DND-41 (cell line): ENCODE measurements at regions not wholly inside any gene's neighbourhood (a gene's known extent, or its start where the extent isn't known, plus 50 kb on each side); places are given as distances from the start of the nearest gene placed in this dataset.

ENCODE experiments used
- ATAC-seq: fragments of 200-7000 bp; cut with Tn5 transposase; 3 replicates; pipeline ENCODE4 v1.9.1; 2021; ENCODE audit warnings: low read depth; ENCODE audit not compliant: insufficient read depth
- DNase-seq: peaks from one replicate; pipeline ENCODE4 v3.0.0-alpha.2; 2020
- H2AFZ ChIP-seq: 2 replicates; pipeline ENCODE4 v1.6.0; 2012; ENCODE audit warnings: low read depth, low read length
- H3K27ac ChIP-seq: 2 replicates; pipeline ENCODE4 v1.5.1; 2012; ENCODE audit warnings: low read length, inconsistent platforms
- H3K27me3 ChIP-seq: fragments of 200-600 bp; sonication (generic); 2 replicates; pipeline ENCODE4 v1.6.0; 2012; ENCODE audit warnings: low read length, mild to moderate bottlenecking, inconsistent platforms; ENCODE audit not compliant: insufficient read depth, poor library complexity
- H3K36me3 ChIP-seq: 2 replicates; pipeline ENCODE4 v1.5.1; 2012; ENCODE audit warnings: low read length, inconsistent platforms; ENCODE audit not compliant: insufficient read depth
- H3K4me1 ChIP-seq: 2 replicates; pipeline ENCODE4 v1.5.1; 2012; ENCODE audit warnings: mild to moderate bottlenecking, low read length; ENCODE audit not compliant: insufficient read depth
- H3K4me2 ChIP-seq: 2 replicates; pipeline ENCODE4 v1.6.0; 2012; ENCODE audit warnings: mild to moderate bottlenecking, moderate library complexity, low read length, inconsistent platforms; ENCODE audit not compliant: insufficient read depth
- H3K4me3 ChIP-seq, 2 experiments: fragments of 200-600 bp in 1 of 2; shearing (Covaris generic) in 1 of 2; 2 replicates each; pipeline ENCODE4 v1.5.1; 2012 to 2016; ENCODE audit warnings: inconsistent platforms in 2 of 2, low read length in 2 of 2, mild to moderate bottlenecking in 2 of 2, low read depth in 1 of 2, moderate library complexity in 1 of 2
- H3K79me2 ChIP-seq: 2 replicates; pipeline ENCODE4 v1.6.0; 2012; ENCODE audit warnings: low read length, inconsistent platforms; ENCODE audit not compliant: insufficient read depth
- H3K9ac ChIP-seq: 2 replicates; pipeline ENCODE4 v1.6.0; 2012; ENCODE audit warnings: low read depth, mild to moderate bottlenecking, inconsistent platforms, low read length, moderate library complexity
- H3K9me3 ChIP-seq: 2 replicates; pipeline ENCODE4 v1.5.1; 2012; ENCODE audit warnings: low read length, moderate library complexity, mild to moderate bottlenecking, inconsistent platforms; ENCODE audit not compliant: insufficient read depth, severe bottlenecking
- H4K20me1 ChIP-seq: 2 replicates; pipeline ENCODE4 v1.6.0; 2012; ENCODE audit warnings: low read length; ENCODE audit not compliant: insufficient read depth
- CTCF ChIP-seq: IDR thresholded peaks from 2 replicates; pipeline ENCODE4 v1.5.1; 2012; ENCODE audit warnings: borderline replicate concordance, low read length, moderate library complexity, mild to moderate bottlenecking; ENCODE audit not compliant: poor library complexity, severe bottlenecking; ENCODE audit errors: extremely low read depth
- EZH2 ChIP-seq: IDR thresholded peaks from 3 replicates; pipeline ENCODE4 v1.6.1; 2012; ENCODE audit warnings: borderline replicate concordance, low read depth, mild to moderate bottlenecking, moderate library complexity, low read length, inconsistent platforms; ENCODE audit not compliant: severe bottlenecking

GRCh38 chr13:109897988-109898624 is 111.7 kb upstream of the IRS2 start:
- H2AFZ ChIP-seq = no peak overlapping the region
- H3K4me2 ChIP-seq = no peak overlapping the region
- no peaks in the 10 kb centered on the region for H3K4me1 ChIP-seq
- H3K36me3 ChIP-seq = no peaks in the 10 kb centered on the region
- H3K9ac ChIP-seq = no peak overlapping the region
- no peaks in the 10 kb centered on the region for H3K9me3 ChIP-seq
- TF ChIP-seq CTCF = no peak
- TF ChIP-seq EZH2 = no peak
- H3K79me2 ChIP-seq = no peaks in the 10 kb centered on the region
- no peak for ATAC-seq
- H3K27ac ChIP-seq = no peak overlapping the region
- no peak overlapping the region for H3K4me3 ChIP-seq
- H4K20me1 ChIP-seq = no peaks in the 10 kb centered on the region
- H3K27me3 ChIP-seq = no peaks in the 10 kb centered on the region
- DNase-seq = no peak

GRCh38 chr13:109892101-109892500 is 105.7 kb upstream of the IRS2 start:
- no peaks in the 10 kb centered on the region for H3K27me3 ChIP-seq
- TF ChIP-seq EZH2 = no peak
- no peak for TF ChIP-seq CTCF
- H2AFZ ChIP-seq = no peak overlapping the region

GRCh38 chr13:109885235-109885634 is 98.9 kb upstream of the IRS2 start:
- peaks cover 5% of the 10 kb centered on the region; the same call in 1 of the 2 replicates for H3K4me1 ChIP-seq
- no peak for ATAC-seq
- no peaks in the 10 kb centered on the region for H3K27me3 ChIP-seq
- H3K4me2 ChIP-seq = no peak overlapping the region
- H3K27ac ChIP-seq = no peak overlapping the region
- H3K9me3 ChIP-seq = no peaks in the 10 kb centered on the region
- no peaks in the 10 kb centered on the region for H3K36me3 ChIP-seq
- no peaks in the 10 kb centered on the region for H4K20me1 ChIP-seq
- H3K79me2 ChIP-seq = no peaks in the 10 kb centered on the region
- TF ChIP-seq EZH2 (no peak), CTCF (no peak)
- no peak overlapping the region for H3K4me3 ChIP-seq
- no peak overlapping the region for H3K9ac ChIP-seq
- no peak for DNase-seq
- H2AFZ ChIP-seq = no peak overlapping the region

More at GRCh38 chr13:109892101-109892500, 105.7 kb upstream of the IRS2 start:
- Histone ChIP-seq H3K9ac (no peak overlapping the region), H3K9me3 (no peaks in the 10 kb centered on the region), H3K36me3 (no peaks in the 10 kb centered on the region), H4K20me1 (no peaks in the 10 kb centered on the region), H3K27ac (no peak overlapping the region), H3K79me2 (no peaks in the 10 kb centered on the region), H3K4me2 (no peak overlapping the region), H3K4me3 (no peak overlapping the region), H3K4me1 (no peaks in the 10 kb centered on the region)
- ATAC-seq = no peak
- DNase-seq = no peak

- no peak for TF ChIP-seq EZH2
- TF ChIP-seq CTCF = no peak
- Histone ChIP-seq H3K27me3 (no peaks in the 10 kb centered on the region), H3K9me3 (no peaks in the 10 kb centered on the region), H3K4me1 (peaks cover 5% of the 10 kb centered on the region; the same call in 1 of the 2 replicates), H3K4me2 (no peak overlapping the region), H2AFZ (no peak overlapping the region), H3K27ac (no peak overlapping the region), H3K4me3 (no peak overlapping the region), H3K9ac (no peak overlapping the region), H3K36me3 (no peaks in the 10 kb centered on the region), H3K79me2 (no peaks in the 10 kb centered on the region), H4K20me1 (no peaks in the 10 kb centered on the region)
- DNase-seq (no peak), ATAC-seq (peak; percentile 86)
Measured at GRCh38 chr13:109884462-109884861, 98.1 kb upstream of the IRS2 start.
